ENCODE measurements at regions not wholly inside any gene's neighbourhood (a gene's known extent, or its start where the extent isn't known, plus 50 kb on each side); places are given as distances from the start of the nearest gene placed in this dataset.

- H3K4me3 ChIP-seq: no peak overlapping the region
- intact Hi-C loops (cut with micrococcal nuclease): no loop called here
- no peak for DNase-seq
- no peak overlapping the region for H3K27ac ChIP-seq (replicated peaks)
- no peaks in the 10 kb centered on the region for H3K9me3 ChIP-seq (replicated peaks)
- no peak for TF ChIP-seq CTCF (IDR thresholded peaks at IDR 0.05; ENCODE audit: borderline replicate concordance)
- H3K36me3 ChIP-seq: no peaks in the 10 kb centered on the region
- no peaks in the 10 kb centered on the region for H3K4me1 ChIP-seq
- H3K27me3 ChIP-seq (ENCODE audit: low read depth): no peaks in the 10 kb centered on the region
These were observed 571.9 kb upstream of the CRIM1 start for GRCh38 chr2:35783723-35784122.

- H3K9me3 ChIP-seq (replicated peaks): peaks cover 45% of the 10 kb centered on the region
- H3K4me3 ChIP-seq: no peak overlapping the region
- no peak for TF ChIP-seq CTCF (IDR thresholded peaks at IDR 0.05; ENCODE audit: borderline replicate concordance)
- intact Hi-C loops (cut with micrococcal nuclease): no loop called here
- H3K4me1 ChIP-seq: no peaks in the 10 kb centered on the region
- no peak overlapping the region for H3K27ac ChIP-seq (replicated peaks)
- no peak for DNase-seq
- no peaks in the 10 kb centered on the region for H3K27me3 ChIP-seq (ENCODE audit: low read depth)
- H3K36me3 ChIP-seq: no peaks in the 10 kb centered on the region
These were observed 614.0 kb upstream of the CRIM1 start for GRCh38 chr2:35741556-35741955.

- Histone ChIP-seq H3K27ac (replicated peaks) (no peak overlapping the region), H3K36me3 (no peaks in the 10 kb centered on the region), H3K27me3 (ENCODE audit: low read depth) (no peaks in the 10 kb centered on the region), H3K9me3 (replicated peaks) (no peaks in the 10 kb centered on the region), H3K4me3 (no peak overlapping the region), H3K4me1 (no peaks in the 10 kb centered on the region)
- no peak for TF ChIP-seq CTCF (IDR thresholded peaks at IDR 0.05; ENCODE audit: borderline replicate concordance)
- no peak for DNase-seq
- intact Hi-C loops (cut with micrococcal nuclease): no loop called here
These were observed 623.9 kb upstream of the CRIM1 start for GRCh38 chr2:35731674-35732073.

GRCh38 chr2:35714883-35715282 is 640.7 kb upstream of the CRIM1 start:
- H3K4me1 ChIP-seq: no peaks in the 10 kb centered on the region
- H3K9me3 ChIP-seq (replicated peaks): peaks cover 13% of the 10 kb centered on the region
- no peaks in the 10 kb centered on the region for H3K27me3 ChIP-seq (ENCODE audit: low read depth)
- H3K4me3 ChIP-seq: no peak overlapping the region
- no peaks in the 10 kb centered on the region for H3K36me3 ChIP-seq
- DNase-seq: no peak
- intact Hi-C loops (cut with micrococcal nuclease): no loop called here
- no peak overlapping the region for H3K27ac ChIP-seq (replicated peaks)
- no peak for TF ChIP-seq CTCF (IDR thresholded peaks at IDR 0.05; ENCODE audit: borderline replicate concordance)

GRCh38 chr2:35708411-35708923 is 647.1 kb upstream of the CRIM1 start:
- Histone ChIP-seq H3K9me3 (replicated peaks) (peaks cover 8% of the 10 kb centered on the region), H3K36me3 (no peaks in the 10 kb centered on the region), H3K4me1 (no peaks in the 10 kb centered on the region), H3K27ac (replicated peaks) (no peak overlapping the region), H3K27me3 (ENCODE audit: low read depth) (no peaks in the 10 kb centered on the region), H3K4me3 (no peak overlapping the region)
- no peak for TF ChIP-seq CTCF (IDR thresholded peaks at IDR 0.05; ENCODE audit: borderline replicate concordance)
- DNase-seq: no peak
- intact Hi-C loops (cut with micrococcal nuclease): no loop called here

GRCh38 chr2:35688309-35688708 is 667.3 kb upstream of the CRIM1 start:
- intact Hi-C loops (cut with micrococcal nuclease): no loop called here
- no peak for DNase-seq
- Histone ChIP-seq H3K4me3 (no peak overlapping the region), H3K9me3 (replicated peaks) (no peaks in the 10 kb centered on the region), H3K27ac (replicated peaks) (no peak overlapping the region), H3K4me1 (no peaks in the 10 kb centered on the region), H3K27me3 (ENCODE audit: low read depth) (no peaks in the 10 kb centered on the region), H3K36me3 (no peaks in the 10 kb centered on the region)
- no peak for TF ChIP-seq CTCF (IDR thresholded peaks at IDR 0.05; ENCODE audit: borderline replicate concordance)

Data from left ventricle myocardium inferior (tissue), 1 donor.